NCI-H1048 (cell line): ENCODE measurements at regions not wholly inside any gene's neighbourhood (a gene's known extent, or its start where the extent isn't known, plus 50 kb on each side); places are given as distances from the start of the nearest gene placed in this dataset.
"Not testable (repeated sequence)": the region's sequence is repeated elsewhere in the genome, so short reads cannot be mapped to it uniquely, and the experiment has no call there.

ENCODE experiments used
- DNase-seq: peaks from one replicate; lab custom pipeline; 2025; lab: John Stamatoyannopoulos, UW

DNA sequence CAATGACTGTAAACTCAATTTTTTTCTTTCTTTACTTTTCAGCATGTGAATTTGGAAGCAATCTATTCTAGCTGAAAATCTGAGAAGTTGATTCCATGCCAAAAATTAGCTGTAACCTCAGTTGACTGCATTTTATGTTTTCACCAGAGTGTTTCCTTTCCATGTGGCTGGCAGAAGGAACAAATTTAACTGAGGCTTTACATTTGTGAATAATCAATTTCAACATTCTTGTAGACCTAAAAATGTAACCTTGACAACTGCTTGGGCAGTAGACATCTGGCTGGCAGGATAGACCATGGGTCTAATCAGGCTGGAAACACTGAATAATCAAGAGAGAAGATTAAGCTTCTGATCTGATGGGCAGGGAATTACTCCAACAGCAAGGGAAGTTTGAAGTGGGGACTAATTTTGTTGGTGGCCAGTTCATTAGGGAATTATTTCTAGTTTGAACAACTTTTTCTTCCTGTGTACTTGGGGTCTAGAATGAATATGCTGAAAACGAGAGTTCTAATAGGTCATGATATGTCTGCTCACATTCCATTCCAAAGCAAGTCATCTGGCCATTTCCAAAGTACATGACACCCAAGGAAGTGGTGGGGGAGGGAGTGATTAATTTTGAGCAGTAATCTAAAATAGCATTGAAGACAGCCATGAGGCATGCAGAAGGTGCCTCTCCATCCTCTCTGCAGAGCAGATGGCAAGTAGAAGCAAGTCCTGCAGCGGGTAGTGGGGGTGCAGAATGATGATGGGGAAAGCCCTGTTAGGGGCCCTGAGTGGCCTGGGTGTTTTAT, 68.2 kb downstream of the ATP23 start:
- no peak for DNase-seq

- no peak for DNase-seq
Observed at GRCh38 chr12:58011676-58012075, 70.3 kb downstream of the ATP23 start.

DNA sequence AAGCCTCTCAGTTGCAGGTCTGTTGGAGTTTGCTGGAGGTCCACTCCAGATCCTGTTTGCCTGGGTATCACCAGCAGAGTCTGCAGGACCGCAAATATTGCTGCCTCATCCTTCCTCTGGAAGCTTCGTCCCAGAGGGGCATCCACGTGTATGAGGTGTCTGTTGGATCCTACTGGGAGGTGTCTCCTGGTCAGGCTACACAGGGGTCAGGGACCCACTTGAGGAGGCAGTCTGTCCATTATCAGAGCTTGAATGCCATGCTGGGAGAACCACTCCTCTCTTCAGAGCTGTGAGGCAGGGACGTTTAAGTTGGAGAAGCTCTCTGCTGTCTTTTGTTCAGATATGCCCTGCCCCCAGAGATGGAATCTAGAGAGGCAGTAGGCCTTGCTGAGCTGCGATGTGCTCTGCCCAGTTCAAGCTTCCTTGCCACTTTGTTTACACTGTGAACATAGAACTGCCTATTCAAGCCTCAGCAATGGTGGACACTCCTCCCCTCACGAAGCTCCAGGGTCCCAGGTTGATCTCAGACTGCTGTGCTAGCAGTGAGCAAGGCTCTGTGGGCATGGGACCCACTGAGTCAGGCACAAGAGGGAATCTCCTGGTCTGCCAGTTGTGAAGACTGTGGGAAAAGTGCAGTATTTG, 81.1 kb downstream of the ATP23 start:
- not testable (repeated sequence) for DNase-seq

- DNase-seq = no peak
Observed at GRCh38 chr12:58025431-58025830, 84.1 kb downstream of the ATP23 start.

- DNase-seq = no peak
Observed at GRCh38 chr12:58026426-58026825, 85.1 kb downstream of the ATP23 start.

- DNase-seq = no peak
Observed at GRCh38 chr12:58026897-58027891, 85.8 kb downstream of the ATP23 start.

DNA sequence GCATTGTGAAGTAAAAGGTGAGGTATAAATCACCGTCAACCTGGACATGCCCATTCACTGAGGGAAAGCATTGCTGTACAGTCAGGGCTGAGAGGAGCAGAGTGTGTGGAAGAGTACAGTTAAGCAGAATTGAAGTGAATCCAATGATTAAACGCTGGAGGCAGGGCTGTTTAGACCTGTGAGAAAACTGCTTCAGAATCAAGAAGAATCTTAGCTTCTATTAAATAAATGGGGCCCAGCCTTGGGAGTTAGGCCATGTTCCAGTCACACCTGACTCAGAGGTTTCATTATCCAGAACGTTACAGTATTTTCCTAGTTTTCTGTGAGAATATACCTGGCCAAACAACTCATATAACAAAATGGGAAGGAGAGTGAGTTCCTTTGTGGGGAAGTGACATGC, 86.9 kb downstream of the ATP23 start:
- no peak for DNase-seq

- DNase-seq = no peak
Observed at GRCh38 chr12:58029260-58029659, 87.9 kb downstream of the ATP23 start.

- no peak for DNase-seq
Observed at GRCh38 chr12:58030566-58031279, 89.4 kb downstream of the ATP23 start.

GRCh38 chr12:58032156-58032555, 90.8 kb downstream of the ATP23 start:
- no peak for DNase-seq

DNA sequence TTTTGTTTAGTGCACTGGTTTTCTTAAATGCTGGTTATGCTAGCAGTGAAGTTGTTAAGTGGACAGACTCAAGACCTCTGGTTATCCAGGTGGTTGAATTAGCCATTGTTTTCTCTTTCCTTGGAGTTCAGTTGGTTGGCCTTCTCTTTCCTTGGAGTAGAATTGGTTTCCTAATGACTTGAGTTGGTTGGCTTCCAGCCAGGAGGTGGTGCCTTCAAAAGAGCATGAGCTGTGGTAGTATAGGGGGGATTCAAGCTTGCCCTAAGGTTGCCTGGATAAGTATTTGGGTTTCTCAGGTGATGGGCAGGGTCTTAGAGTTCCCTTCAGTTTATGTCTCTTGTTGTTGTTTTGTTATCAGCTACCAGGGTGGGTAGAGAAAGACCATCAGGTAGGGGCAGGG, 92.5 kb downstream of the ATP23 start:
- no peak for DNase-seq

DNA sequence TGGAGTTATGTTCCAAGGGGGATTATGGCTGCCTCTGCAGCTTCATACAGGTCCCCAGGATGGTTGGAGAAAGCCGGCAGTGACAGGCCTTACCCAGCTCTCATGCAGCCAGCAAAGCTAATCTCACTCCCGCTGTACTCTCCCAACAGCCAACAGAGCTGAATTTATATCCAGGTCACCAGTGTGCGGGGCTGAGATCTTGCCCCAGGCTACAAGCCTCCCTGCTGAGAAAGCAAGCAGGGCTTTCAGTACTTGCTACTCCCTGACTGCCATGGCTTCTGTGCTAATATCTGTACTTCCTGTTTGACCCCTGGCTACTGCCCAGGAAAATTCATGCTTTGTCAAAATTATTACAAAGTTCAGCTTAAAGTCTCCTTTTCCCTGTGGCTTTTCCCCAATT, 92.9 kb downstream of the ATP23 start:
- DNase-seq = no peak

DNA sequence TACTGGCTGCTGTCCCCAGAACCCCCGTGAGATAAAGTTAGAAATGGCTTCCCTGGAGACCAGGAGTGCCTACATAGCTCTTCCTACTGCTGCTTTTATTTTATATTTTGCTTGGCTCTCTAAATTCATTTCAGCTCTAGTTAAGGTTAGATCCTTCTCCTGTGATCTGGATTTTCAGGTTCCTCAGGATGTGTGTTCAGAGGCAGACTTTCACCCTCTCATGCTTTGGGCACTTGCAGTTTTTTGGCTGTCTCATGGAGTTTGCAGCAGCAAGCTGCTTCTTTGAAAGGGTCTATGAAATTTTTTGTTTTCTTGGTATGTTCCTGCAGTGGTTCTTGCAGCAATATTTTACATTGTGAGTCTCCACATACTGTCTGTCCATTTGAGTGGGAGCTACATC, 93.3 kb downstream of the ATP23 start:
- DNase-seq = no peak

DNA sequence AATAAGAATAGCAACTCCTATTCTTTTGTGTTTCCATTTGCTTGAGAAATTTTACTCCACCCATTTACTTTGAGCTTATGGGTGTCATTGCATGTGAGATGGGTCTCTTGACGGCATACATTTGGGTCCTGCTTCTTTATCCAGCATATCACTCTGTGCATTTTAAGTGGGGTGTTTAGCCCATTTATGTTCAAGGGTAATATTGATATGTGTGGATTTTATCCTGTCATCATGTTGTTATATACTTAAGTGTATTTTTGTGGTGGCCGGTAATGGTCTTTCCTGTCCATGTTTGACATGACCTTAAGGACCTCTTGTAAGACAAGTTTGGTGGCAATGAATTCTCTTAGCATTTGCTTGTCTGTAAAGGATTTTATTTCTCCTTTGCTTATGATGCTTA, 100.1 kb downstream of the ATP23 start:
- DNase-seq = no peak

GRCh38 chr12:58044966-58045365, 103.6 kb downstream of the ATP23 start:
- no peak for DNase-seq

DNA sequence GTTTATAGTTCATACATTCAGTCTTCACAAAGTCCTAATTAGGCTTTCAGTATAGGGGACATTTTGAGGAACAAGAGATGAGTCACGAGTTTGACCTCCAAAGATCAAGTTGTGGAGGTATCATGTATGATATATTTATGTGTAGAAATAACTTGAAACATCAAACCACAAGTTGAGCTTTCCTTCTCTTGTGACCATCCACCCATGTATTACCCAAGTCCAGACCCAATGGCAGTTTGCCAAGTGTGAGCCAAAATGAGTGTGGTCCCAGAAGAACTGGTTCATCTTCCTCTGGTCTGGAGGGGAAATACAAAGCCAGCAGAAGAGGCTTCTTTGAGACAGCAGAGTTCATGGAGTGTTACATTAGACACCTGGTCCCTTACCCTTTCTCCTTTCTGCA, 104.9 kb downstream of the ATP23 start:
- DNase-seq = no peak

GRCh38 chr12:58051378-58051777, 110.0 kb downstream of the ATP23 start:
- no peak for DNase-seq

DNA sequence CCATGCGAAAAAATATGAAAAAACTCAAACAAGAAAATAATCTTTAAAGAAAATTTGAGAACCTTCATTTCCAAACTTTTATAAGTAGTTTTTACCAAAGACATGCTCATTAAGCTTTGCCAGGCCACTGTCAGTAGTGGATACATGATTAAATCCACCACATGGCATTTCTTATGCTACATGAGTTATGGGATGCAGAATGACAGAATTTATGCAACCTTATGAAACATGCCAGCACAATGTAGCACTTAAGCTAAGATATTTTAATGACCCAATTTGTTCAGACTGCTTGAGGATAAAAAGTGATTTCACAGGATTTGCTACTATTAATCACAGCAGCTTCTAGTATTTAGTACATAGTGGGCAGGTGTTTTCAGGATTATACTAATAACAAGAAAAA, 123.3 kb downstream of the ATP23 start:
- no peak for DNase-seq

- no peak for DNase-seq
Observed at GRCh38 chr12:58066296-58066695, 124.9 kb downstream of the ATP23 start.

- no peak for DNase-seq
Observed at GRCh38 chr12:58067610-58068387, 126.4 kb downstream of the ATP23 start.

DNA sequence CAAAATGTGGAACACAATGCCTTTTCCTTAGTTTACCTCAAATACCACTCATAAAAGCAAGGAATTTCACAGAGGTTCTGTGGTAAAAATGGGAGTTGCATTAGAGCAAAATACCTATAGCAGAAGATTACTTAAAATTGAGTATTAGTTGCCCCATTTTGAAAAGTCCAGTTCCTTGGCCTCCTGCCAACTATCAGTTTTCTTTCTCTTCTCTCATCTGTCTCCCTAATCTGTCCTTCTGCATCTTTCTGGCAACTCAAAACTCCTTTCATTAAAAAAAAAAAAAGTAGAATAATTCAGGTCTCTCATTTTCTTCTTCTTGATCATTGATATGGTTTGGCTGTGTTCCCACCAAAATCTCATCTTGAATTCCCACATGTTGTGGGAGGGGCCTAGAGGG, 127.3 kb downstream of the ATP23 start:
- no peak for DNase-seq
